H1 (cell line): ENCODE measurements at regions not wholly inside any gene's neighbourhood (a gene's known extent, or its start where the extent isn't known, plus 50 kb on each side); places are given as distances from the start of the nearest gene placed in this dataset.

Experiments
- CTCF ChIA-PET: fragments of 300-600 bp; sonication (Branson Sonifier 250); formaldehyde crosslinking; loops from one replicate; lab custom pipeline; 2021; ENCODE audit not compliant: partially characterized antibody; lab: Charles Lee
- POLR2A ChIA-PET: fragments of 300-600 bp; sonication (Branson Sonifier 250); formaldehyde crosslinking; loops from one replicate; lab custom pipeline; 2021; ENCODE audit warnings: inconsistent platforms; ENCODE audit not compliant: partially characterized antibody; lab: Charles Lee
- DNase-seq, 2 experiments: peaks; one replicate each; pipeline versions ENCODE4 v3.0.0 to v3.0.0-alpha.2; 2010 to 2022; ENCODE audit warnings: low spot score in 2 of 2, low read depth in 1 of 2, mixed read lengths in 1 of 2
- FAIRE-seq: peaks from 2 replicates; lab custom pipeline; 2011; peaks lifted over from hg19 to GRCh38; lab: Jason Lieb, UNC
- H2AFZ ChIP-seq: 2 replicates; pipeline ENCODE4 v1.8.1; 2012; ENCODE audit warnings: low read length, inconsistent platforms
- H2AK5ac ChIP-seq: 2 replicates; pipeline ENCODE4 v1.6.1; 2013; ENCODE audit warnings: low read depth, low read length
- H2BK120ac ChIP-seq: replicated peaks from 2 replicates; pipeline ENCODE3; 2013; ENCODE audit warnings: low read depth, low read length, inconsistent platforms
- H2BK12ac ChIP-seq: 2 replicates; pipeline ENCODE4 v1.6.1; 2013; ENCODE audit warnings: low read depth, low read length
- H2BK15ac ChIP-seq: 2 replicates; pipeline ENCODE4 v1.6.1; 2013; ENCODE audit warnings: low read length
- H2BK20ac ChIP-seq: 2 replicates; pipeline ENCODE4 v1.6.1; 2013; ENCODE audit warnings: low read length
- H2BK5ac ChIP-seq: 2 replicates; pipeline ENCODE4 v1.6.1; 2013; ENCODE audit warnings: low read depth, low read length
- H3K14ac ChIP-seq: 2 replicates; pipeline ENCODE4 v1.6.1; 2013; ENCODE audit warnings: inconsistent platforms; ENCODE audit not compliant: insufficient read length
- H3K18ac ChIP-seq: 2 replicates; pipeline ENCODE4 v1.6.1; 2013; ENCODE audit warnings: low read length; ENCODE audit errors: extremely low read depth
- H3K23ac ChIP-seq: 2 replicates; pipeline ENCODE4 v1.6.1; 2013; ENCODE audit warnings: inconsistent platforms; ENCODE audit not compliant: insufficient read length
- H3K23me2 ChIP-seq: 2 replicates; pipeline ENCODE4 v1.6.1; 2013; ENCODE audit warnings: low read depth, low read length
- H3K27ac ChIP-seq: 2 replicates; pipeline ENCODE4 v1.6.1; 2011; ENCODE audit warnings: low read depth, low read length, inconsistent platforms
- H3K27me3 ChIP-seq, 4 experiments: replicated peaks in 1 of 4; 1 replicate in 1 of 4; 2 replicates in 3 of 4; pipeline versions ENCODE4 v1.6.1 to v1.8.1; 2011 to 2013; ENCODE audit warnings: low read length in 3 of 4, mild to moderate bottlenecking in 3 of 4, inconsistent platforms in 2 of 4, mixed read lengths in 2 of 4, moderate library complexity in 1 of 4; ENCODE audit not compliant: control insufficient read depth in 3 of 4, insufficient read depth in 3 of 4; ENCODE audit errors: extremely low read depth in 1 of 4
- H3K36me3 ChIP-seq, 4 experiments: 2 replicates each; pipeline versions ENCODE4 v1.6.1 to v1.8.1; 2011 to 2013; ENCODE audit warnings: mild to moderate bottlenecking in 4 of 4, low read length in 3 of 4, moderate library complexity in 2 of 4, control low read depth in 1 of 4, inconsistent platforms in 1 of 4; ENCODE audit not compliant: insufficient read depth in 4 of 4, control insufficient read depth in 2 of 4
- H3K4ac ChIP-seq: replicated peaks from 2 replicates; pipeline ENCODE3; 2013; ENCODE audit warnings: low read length, low read depth, mixed read lengths, inconsistent platforms; ENCODE audit not compliant: insufficient read length
- H3K4me1 ChIP-seq, 4 experiments: replicated peaks in 1 of 4; 1 replicate in 1 of 4; 2 replicates in 3 of 4; pipeline versions ENCODE4 v1.6.1 to v1.8.1; 2011 to 2013; ENCODE audit warnings: low read length in 3 of 4, inconsistent platforms in 2 of 4, mixed read lengths in 1 of 4; ENCODE audit not compliant: insufficient read depth in 4 of 4, control insufficient read depth in 3 of 4
- H3K4me2 ChIP-seq, 2 experiments: 2 replicates each; pipeline versions ENCODE4 v1.6.1 to v1.8.1; 2011 to 2013; ENCODE audit warnings: low read depth in 2 of 2, low read length in 2 of 2, control low read depth in 1 of 2, inconsistent platforms in 1 of 2, mild to moderate bottlenecking in 1 of 2; ENCODE audit not compliant: insufficient read depth in 1 of 2
- H3K4me3 ChIP-seq, 4 experiments: fragments of 200-600, 300-600 bp in 1 of 4; sonication (generic), shearing (Covaris generic), sonication (Bioruptor Twin) in 1 of 4; 2 replicates each; pipeline versions ENCODE4 v1.5.1 to v1.8.1; 2011 to 2016; ENCODE audit warnings: low read length in 4 of 4, low read depth in 3 of 4, control low read depth in 2 of 4, inconsistent platforms in 2 of 4, mild to moderate bottlenecking in 2 of 4, mixed read lengths in 1 of 4, moderate library complexity in 1 of 4; ENCODE audit not compliant: insufficient read depth in 2 of 4; ENCODE audit errors: extremely low read depth in 1 of 4
- H3K56ac ChIP-seq: replicated peaks from 2 replicates; pipeline ENCODE3; 2013; ENCODE audit warnings: low read depth, mild to moderate bottlenecking, mixed read lengths, low read length, inconsistent platforms; ENCODE audit not compliant: insufficient read length
- H3K79me1 ChIP-seq: 2 replicates; pipeline ENCODE4 v1.6.1; 2013; ENCODE audit warnings: low read depth, low read length, control low read depth
- H3K79me2 ChIP-seq, 2 experiments: 2 replicates each; pipeline versions ENCODE4 v1.6.1 to v1.8.1; 2012 to 2013; ENCODE audit warnings: low read length in 2 of 2, mild to moderate bottlenecking in 2 of 2, inconsistent platforms in 1 of 2; ENCODE audit not compliant: insufficient read depth in 2 of 2, control insufficient read depth in 1 of 2
- H3K9ac ChIP-seq, 4 experiments: replicated peaks in 1 of 4; 1 replicate in 1 of 4; 2 replicates in 3 of 4; pipeline versions ENCODE4 v1.6.1 to v1.8.1; 2011 to 2013; ENCODE audit warnings: low read depth in 3 of 4, low read length in 3 of 4, control low read depth in 2 of 4, mild to moderate bottlenecking in 2 of 4, moderate library complexity in 2 of 4, inconsistent platforms in 1 of 4; ENCODE audit errors: extremely low read depth in 1 of 4
- H3K9me3 ChIP-seq, 2 experiments: 2 replicates each; pipeline versions ENCODE4 v1.6.1 to v1.8.1; 2012 to 2013; ENCODE audit warnings: mild to moderate bottlenecking in 2 of 2, moderate library complexity in 2 of 2, control low read depth in 1 of 2, inconsistent platforms in 1 of 2, low read depth in 1 of 2, low read length in 1 of 2, mixed read lengths in 1 of 2; ENCODE audit not compliant: insufficient read depth in 2 of 2
- H4K20me1 ChIP-seq, 2 experiments: replicated peaks in 1 of 2; 2 replicates each; pipeline versions ENCODE3 to v1.8.1; 2011 to 2013; ENCODE audit warnings: inconsistent platforms in 2 of 2, low read length in 2 of 2, mild to moderate bottlenecking in 1 of 2; ENCODE audit not compliant: insufficient read depth in 2 of 2, control insufficient read depth in 1 of 2
- H4K5ac ChIP-seq: 2 replicates; pipeline ENCODE4 v1.6.1; 2013; ENCODE audit warnings: low read length, low read depth, mixed read lengths, inconsistent platforms; ENCODE audit not compliant: insufficient read length
- H4K8ac ChIP-seq: 2 replicates; pipeline ENCODE4 v1.8.0; 2013; ENCODE audit warnings: mild to moderate bottlenecking, moderate library complexity, low read length, inconsistent platforms; ENCODE audit not compliant: insufficient read depth; ENCODE audit errors: extremely low read depth
- H4K91ac ChIP-seq: replicated peaks from 2 replicates; pipeline ENCODE3; 2013; ENCODE audit warnings: low read length, mixed read lengths, inconsistent platforms; ENCODE audit not compliant: insufficient read length
- RXRA ChIP-seq: IDR thresholded peaks from 2 replicates; pipeline ENCODE4 v1.6.1; 2011; ENCODE audit warnings: low read depth, mild to moderate bottlenecking, low read length, moderate library complexity; ENCODE audit not compliant: insufficient read depth
- WGBS, 2 experiments: shearing (Covaris generic) in 1 of 2; methylation state at CpG; one replicate each; pipeline versions ENCODE4 v1.1.6 to v1.1.7; 2013 to 2015; ENCODE audit warnings: low lambda C conversion rate in 2 of 2, mixed read lengths in 2 of 2, inconsistent platforms in 1 of 2, low coverage in 1 of 2, missing lambda C conversion rate in 1 of 2; ENCODE audit not compliant: insufficient replicate concordance in 2 of 2, insufficient coverage in 1 of 2, insufficient read length in 1 of 2; ENCODE audit errors: extremely low coverage in 1 of 2, missing lambda C conversion rate in 1 of 2; 5-methylcytosine and 5-hydroxymethylcytosine counted together

GRCh38 chr5:142402752-142403318 is 78.0 kb upstream of the SPRY4 start:
- no peak overlapping the region for H3K4me3 ChIP-seq
- H3K36me3 ChIP-seq = no peaks in the 10 kb centered on the region
- 91% methylated on average over 3 of the region's 3 CpGs; no CpG with 5 or more reads in 1 of the 2 experiments for WGBS, 2 experiments
- no peak overlapping the region for H2BK5ac ChIP-seq
- H4K8ac ChIP-seq = no peak overlapping the region
- no peak for FAIRE-seq
- H3K56ac ChIP-seq = no peak overlapping the region
- CTCF ChIA-PET = interaction anchor here (1.2 to 2.2 kb wide), 2 partner anchors 10 to 17 kb away, joined by 3 to 7 read pairs; no protein-coding TSS in a partner anchor
- H2AK5ac ChIP-seq = no peak overlapping the region
- no peak overlapping the region for H3K4ac ChIP-seq
- H3K23me2 ChIP-seq = no peaks in the 10 kb centered on the region
- H4K5ac ChIP-seq = no peak overlapping the region
- no peak overlapping the region for H2BK120ac ChIP-seq
- no peaks in the 10 kb centered on the region for H3K27me3 ChIP-seq
- no peak overlapping the region for H3K18ac ChIP-seq
- H3K79me2 ChIP-seq = no peaks in the 10 kb centered on the region; a peak in 1 of 4 replicates
- no peak overlapping the region for H2BK15ac ChIP-seq
- H3K79me1 ChIP-seq = no peaks in the 10 kb centered on the region
- no peak for TF ChIP-seq RXRA
- TF ChIP-seq, all 59 proteins: peak for 0
- Histone ChIP-seq H3K9me3 (no peaks in the 10 kb centered on the region), H4K91ac (no peak overlapping the region), H3K4me2 (no peak overlapping the region; a peak in 1 of 4 replicates), H3K27ac (no peak overlapping the region), H3K4me1 (peaks cover 3 to 9% (median 6%) of the 10 kb centered on the region in 4 experiments), H2BK20ac (no peak overlapping the region), H3K23ac (no peak overlapping the region), H2AFZ (no peak overlapping the region), H3K9ac (no peak overlapping the region), H4K20me1 (no peaks in the 10 kb centered on the region), H3K14ac (no peak overlapping the region), H2BK12ac (no peak overlapping the region)
- POLR2A ChIA-PET = interaction anchor here (0.7 to 1.1 kb wide), 2 partner anchors 11 to 162 kb away, joined by 3 to 4 read pairs; no protein-coding TSS in a partner anchor
- DNase-seq = no peak
